ENCODE measurements at regions not wholly inside any gene's neighbourhood (a gene's known extent, or its start where the extent isn't known, plus 50 kb on each side); places are given as distances from the start of the nearest gene placed in this dataset.

- Histone ChIP-seq H3K4me3 (ENCODE audit: low read length) (no peak overlapping the region), H3K27me3 (ENCODE audit: control insufficient read depth, insufficient read depth, low read length) (no peaks in the 10 kb centered on the region), H3K4me1 (ENCODE audit: control insufficient read depth, insufficient read depth, low read length) (no peaks in the 10 kb centered on the region), H3K9me3 (ENCODE audit: control insufficient read depth, insufficient read depth, low read length) (no peaks in the 10 kb centered on the region), H3K36me3 (ENCODE audit: control insufficient read depth, insufficient read depth, low read length) (no peaks in the 10 kb centered on the region), H3K27ac (ENCODE audit: low read length) (no peak overlapping the region)
- Mint-ChIP-seq H3K36me3 (no peaks in the 10 kb centered on the region), H3K27ac (no peak overlapping the region), H3K4me1 (no peaks in the 10 kb centered on the region), H3K4me3 (no peak overlapping the region), H3K27me3 (ENCODE audit: low read depth in 2 of 2) (no peaks in the 10 kb centered on the region), H3K9me3 (peaks cover 0 to 4% of the 10 kb centered on the region in 2 donors)
- TF ChIP-seq CTCF (IDR thresholded peaks at IDR 0.05): no peak
- intact Hi-C loops (cut with micrococcal nuclease): no loop called here
- no peak for DNase-seq
- no peak for ATAC-seq
These were observed 303.3 kb upstream of the CCNG1 start for GRCh38 chr5:163134061-163134460.

- no peak for ATAC-seq
- H3K4me1 Mint-ChIP-seq: no peaks in the 10 kb centered on the region
- intact Hi-C loops (cut with micrococcal nuclease): no loop called here
- Histone ChIP-seq H3K36me3 (ENCODE audit: control insufficient read depth, insufficient read depth, low read length) (no peaks in the 10 kb centered on the region), H3K9me3 (ENCODE audit: control insufficient read depth, insufficient read depth, low read length) (no peaks in the 10 kb centered on the region), H3K27me3 (ENCODE audit: control insufficient read depth, insufficient read depth, low read length) (no peaks in the 10 kb centered on the region), H3K4me3 (ENCODE audit: low read length) (no peak overlapping the region), H3K27ac (ENCODE audit: low read length) (no peak overlapping the region), H3K4me1 (ENCODE audit: control insufficient read depth, insufficient read depth, low read length) (no peaks in the 10 kb centered on the region)
- no peak overlapping the region for H3K27ac Mint-ChIP-seq
- WGBS (ENCODE audit: insufficient coverage): 80% methylated on average over 2 of the region's 2 CpGs
- H3K4me3 Mint-ChIP-seq: no peak overlapping the region
- H3K27me3 Mint-ChIP-seq (ENCODE audit: low read depth in 2 of 2): no peaks in the 10 kb centered on the region
- no peaks in the 10 kb centered on the region for H3K36me3 Mint-ChIP-seq
- H3K9me3 Mint-ChIP-seq: peaks cover 4 to 7% of the 10 kb centered on the region in 2 donors
- TF ChIP-seq CTCF (IDR thresholded peaks at IDR 0.05): no peak
- no peak for DNase-seq
These were observed 301.5 kb upstream of the CCNG1 start for GRCh38 chr5:163135849-163136248.

- no peaks in the 10 kb centered on the region for H3K27me3 Mint-ChIP-seq (ENCODE audit: low read depth in 2 of 2)
- no peak overlapping the region for H3K4me3 ChIP-seq (ENCODE audit: low read length)
- intact Hi-C loops (cut with micrococcal nuclease): no loop called here
- no peaks in the 10 kb centered on the region for H3K27me3 ChIP-seq (ENCODE audit: control insufficient read depth, insufficient read depth, low read length)
- peaks cover 7% of the 10 kb centered on the region for H3K9me3 ChIP-seq (ENCODE audit: control insufficient read depth, insufficient read depth, low read length)
- H3K27ac ChIP-seq (ENCODE audit: low read length): no peak overlapping the region
- no peak overlapping the region for H3K4me3 Mint-ChIP-seq
- ATAC-seq (no peak), DNase-seq (no peak)
- no peak overlapping the region for H3K27ac Mint-ChIP-seq
- no peak for TF ChIP-seq CTCF (IDR thresholded peaks at IDR 0.05)
- no peaks in the 10 kb centered on the region for H3K36me3 ChIP-seq (ENCODE audit: control insufficient read depth, insufficient read depth, low read length)
- H3K36me3 Mint-ChIP-seq: no peaks in the 10 kb centered on the region
- peaks cover 13 to 20% of the 10 kb centered on the region in 2 donors for H3K9me3 Mint-ChIP-seq
- H3K4me1 ChIP-seq (ENCODE audit: control insufficient read depth, insufficient read depth, low read length): no peaks in the 10 kb centered on the region
- H3K4me1 Mint-ChIP-seq: no peaks in the 10 kb centered on the region
These were observed 275.9 kb upstream of the CCNG1 start for GRCh38 chr5:163161512-163161911.

- no peak overlapping the region for H3K27ac ChIP-seq (ENCODE audit: low read length)
- DNase-seq: no peak
- intact Hi-C loops (cut with micrococcal nuclease): no loop called here
- H3K4me3 ChIP-seq (ENCODE audit: low read length): no peak overlapping the region
- Mint-ChIP-seq H3K4me1 (no peaks in the 10 kb centered on the region), H3K4me3 (no peak overlapping the region), H3K36me3 (no peaks in the 10 kb centered on the region), H3K27ac (no peak overlapping the region), H3K27me3 (ENCODE audit: low read depth in 2 of 2) (no peaks in the 10 kb centered on the region), H3K9me3 (peaks cover 13 to 19% of the 10 kb centered on the region in 2 donors)
- no peak for ATAC-seq
- no peaks in the 10 kb centered on the region for H3K27me3 ChIP-seq (ENCODE audit: control insufficient read depth, insufficient read depth, low read length)
- TF ChIP-seq CTCF (IDR thresholded peaks at IDR 0.05): no peak
- H3K36me3 ChIP-seq (ENCODE audit: control insufficient read depth, insufficient read depth, low read length): no peaks in the 10 kb centered on the region
- no peaks in the 10 kb centered on the region for H3K4me1 ChIP-seq (ENCODE audit: control insufficient read depth, insufficient read depth, low read length)
- 65% methylated on average over 2 of the region's 3 CpGs for WGBS (ENCODE audit: insufficient coverage)
- peaks cover 7% of the 10 kb centered on the region for H3K9me3 ChIP-seq (ENCODE audit: control insufficient read depth, insufficient read depth, low read length)
These were observed 274.8 kb upstream of the CCNG1 start for GRCh38 chr5:163162645-163163044.

Data from natural killer cell (primary cell).